Caco-2 (cell line): ENCODE measurements at regions not wholly inside any gene's neighbourhood (a gene's known extent, or its start where the extent isn't known, plus 50 kb on each side); places are given as distances from the start of the nearest gene placed in this dataset.

Experiments
- BruUV-seq: library from RNA; stranded (reverse); fragments of 400-500 nt; replicated peaks from 2 replicates; lab custom pipeline; 2021; lab: Mats Ljungman, UMichigan
- CTCF ChIA-PET: fragments of 300-600 bp; sonication (Branson Sonifier 250); formaldehyde crosslinking; loops from one replicate; lab custom pipeline; 2022; ENCODE audit warnings: antibody characterized with exemption; lab: Charles Lee
- POLR2A ChIA-PET: fragments of 300-600 bp; sonication (Branson Sonifier 250); formaldehyde crosslinking; loops from one replicate; lab custom pipeline; 2022; ENCODE audit warnings: antibody characterized with exemption; lab: Charles Lee
- DNase-seq, 2 experiments: peaks; one replicate each; pipeline versions ENCODE4 v3.0.0 to v3.0.0-alpha.2; 2020 to 2022
- H3K27me3 ChIP-seq: replicated peaks from 2 replicates; pipeline ENCODE4 v1.6.0; 2011; ENCODE audit warnings: low read length; ENCODE audit not compliant: control insufficient read depth, insufficient read depth
- H3K36me3 ChIP-seq: 2 replicates; pipeline ENCODE4 v1.5.1; 2011; ENCODE audit warnings: low read length; ENCODE audit not compliant: control insufficient read depth, insufficient read depth
- H3K4me1 ChIP-seq: fragments of 250-450 bp; sonication (Bioruptor Pico); 2 replicates; pipeline ENCODE4 v1.5.1; 2020; ENCODE audit warnings: mild to moderate bottlenecking
- H3K4me3 ChIP-seq: 2 replicates; pipeline ENCODE4 v1.5.1; 2011; ENCODE audit warnings: low read depth, mild to moderate bottlenecking, control low read depth, low read length
- H3K9me3 ChIP-seq: fragments of 250-450 bp; sonication (Bioruptor Pico); 2 replicates; pipeline ENCODE4 v1.5.1; 2020; ENCODE audit warnings: mild to moderate bottlenecking, moderate library complexity
- H3K27ac Mint-ChIP-seq: one replicate; pipeline ENCODE4 v1.8.0; 2022; ENCODE audit warnings: mixed read lengths; ENCODE audit not compliant: unreplicated experiment
- H3K27me3 Mint-ChIP-seq: one replicate; pipeline ENCODE4 v1.8.0; 2022; ENCODE audit warnings: mixed read lengths; ENCODE audit not compliant: insufficient read depth, unreplicated experiment
- H3K36me3 Mint-ChIP-seq: one replicate; pipeline ENCODE4 v1.8.0; 2022; ENCODE audit warnings: mild to moderate bottlenecking, mixed read lengths; ENCODE audit not compliant: insufficient read depth, unreplicated experiment
- H3K4me1 Mint-ChIP-seq: one replicate; pipeline ENCODE4 v1.8.0; 2022; ENCODE audit warnings: low read depth, mixed read lengths; ENCODE audit not compliant: unreplicated experiment
- H3K4me3 Mint-ChIP-seq: one replicate; pipeline ENCODE4 v1.8.0; 2022; ENCODE audit warnings: mild to moderate bottlenecking, moderate library complexity, mixed read lengths; ENCODE audit not compliant: unreplicated experiment
- H3K9me3 Mint-ChIP-seq: one replicate; pipeline ENCODE4 v1.8.0; 2022; ENCODE audit warnings: mixed read lengths; ENCODE audit not compliant: unreplicated experiment
- intact Hi-C: fragments of 100-400 bp; cut with micrococcal nuclease; formaldehyde crosslinking; loops from one replicate; pipeline ENCODE4 v1.10.0; 2022; ENCODE audit not compliant: unreplicated experiment
- TF ChIP-seq, protein P1 (sequence below), 2 experiments: fragments of 200-600 bp in 1 of 2; IDR thresholded peaks; 1 replicate in 1 of 2; 2 replicates in 1 of 2; pipeline versions ENCODE4 v1.5.1 to v1.8.0; 2011 to 2022; ENCODE audit warnings: antibody characterized with exemption in 1 of 2, control low read depth in 1 of 2, inconsistent platforms in 1 of 2, low read depth in 1 of 2, low read length in 1 of 2, mild to moderate bottlenecking in 1 of 2, moderate library complexity in 1 of 2; ENCODE audit not compliant: insufficient read depth in 1 of 2, severe bottlenecking in 1 of 2, unreplicated experiment in 1 of 2

DNA sequence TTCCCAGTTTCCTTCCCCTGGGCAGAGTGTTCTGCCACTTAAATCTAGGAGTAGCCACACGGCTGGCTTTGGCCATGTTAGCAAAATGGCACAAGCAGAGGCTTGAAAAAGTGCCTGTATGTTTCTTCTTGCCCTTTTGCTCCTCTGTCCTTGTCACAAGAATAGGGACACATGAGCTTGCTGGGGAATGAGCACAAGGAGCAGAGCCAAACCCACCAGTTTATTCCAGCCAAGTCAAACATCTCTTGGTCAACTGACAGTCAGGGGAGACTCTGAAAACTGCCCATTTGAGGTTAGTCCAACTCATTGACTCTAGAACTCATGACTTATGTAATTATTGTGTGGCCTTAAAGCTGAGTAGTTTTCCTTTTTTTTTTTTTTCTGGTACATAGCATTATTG, 739.7 kb upstream of the FZD8 start:
- CTCF ChIA-PET, result no interaction called here
- TF ChIP-seq, protein P1, sequence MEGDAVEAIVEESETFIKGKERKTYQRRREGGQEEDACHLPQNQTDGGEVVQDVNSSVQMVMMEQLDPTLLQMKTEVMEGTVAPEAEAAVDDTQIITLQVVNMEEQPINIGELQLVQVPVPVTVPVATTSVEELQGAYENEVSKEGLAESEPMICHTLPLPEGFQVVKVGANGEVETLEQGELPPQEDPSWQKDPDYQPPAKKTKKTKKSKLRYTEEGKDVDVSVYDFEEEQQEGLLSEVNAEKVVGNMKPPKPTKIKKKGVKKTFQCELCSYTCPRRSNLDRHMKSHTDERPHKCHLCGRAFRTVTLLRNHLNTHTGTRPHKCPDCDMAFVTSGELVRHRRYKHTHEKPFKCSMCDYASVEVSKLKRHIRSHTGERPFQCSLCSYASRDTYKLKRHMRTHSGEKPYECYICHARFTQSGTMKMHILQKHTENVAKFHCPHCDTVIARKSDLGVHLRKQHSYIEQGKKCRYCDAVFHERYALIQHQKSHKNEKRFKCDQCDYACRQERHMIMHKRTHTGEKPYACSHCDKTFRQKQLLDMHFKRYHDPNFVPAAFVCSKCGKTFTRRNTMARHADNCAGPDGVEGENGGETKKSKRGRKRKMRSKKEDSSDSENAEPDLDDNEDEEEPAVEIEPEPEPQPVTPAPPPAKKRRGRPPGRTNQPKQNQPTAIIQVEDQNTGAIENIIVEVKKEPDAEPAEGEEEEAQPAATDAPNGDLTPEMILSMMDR (IDR thresholded peaks at IDR 0.05; ENCODE audit: insufficient read depth in 1 of 2, low read depth in 1 of 2, low read length in 1 of 2, severe bottlenecking in 1 of 2, unreplicated experiment in 1 of 2), result no peak

DNA sequence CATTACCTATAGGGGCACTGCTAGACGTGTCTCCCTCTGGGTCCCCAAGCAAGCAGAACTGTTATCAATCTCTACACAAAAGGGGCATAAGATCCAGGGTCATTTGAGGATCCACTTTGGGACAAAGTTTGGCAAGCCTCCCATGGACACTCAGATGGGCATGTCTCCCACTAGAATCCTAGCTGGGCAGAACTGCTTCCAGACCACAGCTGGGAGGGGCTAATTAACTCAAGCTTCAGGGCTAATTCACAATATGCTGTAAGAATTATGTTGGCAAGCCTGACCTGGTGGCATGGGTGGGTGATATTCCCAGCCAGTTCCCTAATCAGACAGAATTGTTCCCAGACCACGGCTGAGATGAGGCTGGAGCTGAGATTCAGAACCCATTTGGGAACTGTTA, 738.4 kb upstream of the FZD8 start:
- peaks cover 9% of the 10 kb centered on the region for H3K9me3 Mint-ChIP-seq
- H3K9me3 ChIP-seq, result no peaks in the 10 kb centered on the region; the same call in 1 of the 2 replicates
- H3K4me1 Mint-ChIP-seq, result no peaks in the 10 kb centered on the region
- POLR2A ChIA-PET, result no interaction called here
- no peaks in the 10 kb centered on the region for H3K27me3 ChIP-seq
- intact Hi-C loops, result no loop called here
- BruUV-seq, result no TSS peak
- no peak overlapping the region for H3K27ac Mint-ChIP-seq
- no peaks in the 10 kb centered on the region for H3K36me3 Mint-ChIP-seq
- no peaks in the 10 kb centered on the region for H3K36me3 ChIP-seq
- TF ChIP-seq, protein P1 (IDR thresholded peaks at IDR 0.05; ENCODE audit: insufficient read depth in 1 of 2, low read depth in 1 of 2, low read length in 1 of 2, severe bottlenecking in 1 of 2, unreplicated experiment in 1 of 2), result no peak
- H3K4me1 ChIP-seq, result no peaks in the 10 kb centered on the region
- H3K4me3 Mint-ChIP-seq, result no peak overlapping the region
- no peak for DNase-seq
- H3K27me3 Mint-ChIP-seq, result peaks cover 7% of the 10 kb centered on the region
- H3K4me3 ChIP-seq, result no peak overlapping the region
- CTCF ChIA-PET, result no interaction called here

More for the DNA sequence above, 739.7 kb upstream of the FZD8 start:
- Histone ChIP-seq H3K4me3 (no peak overlapping the region), H3K27me3 (no peaks in the 10 kb centered on the region), H3K36me3 (no peaks in the 10 kb centered on the region), H3K9me3 (no peaks in the 10 kb centered on the region; the same call in 1 of the 2 replicates), H3K4me1 (no peaks in the 10 kb centered on the region)
- Mint-ChIP-seq H3K27ac (no peak overlapping the region), H3K4me3 (no peak overlapping the region), H3K36me3 (no peaks in the 10 kb centered on the region), H3K9me3 (peaks cover 9% of the 10 kb centered on the region), H3K4me1 (no peaks in the 10 kb centered on the region), H3K27me3 (peaks cover 3% of the 10 kb centered on the region)
- DNase-seq, result no peak
- no TSS peak for BruUV-seq
- POLR2A ChIA-PET, result no interaction called here
- intact Hi-C loops, result no loop called here

GRCh38 chr10:36375107-36375506, 733.0 kb upstream of the FZD8 start:
- H3K36me3 ChIP-seq, result no peaks in the 10 kb centered on the region
- intact Hi-C loops, result no loop called here
- H3K27ac Mint-ChIP-seq, result no peak overlapping the region

More at GRCh38 chr10:36375107-36375506, 733.0 kb upstream of the FZD8 start:
- no TSS peak for BruUV-seq
- CTCF ChIA-PET, result no interaction called here
- Mint-ChIP-seq H3K9me3 (no peaks in the 10 kb centered on the region), H3K4me3 (no peak overlapping the region), H3K4me1 (no peaks in the 10 kb centered on the region), H3K36me3 (no peaks in the 10 kb centered on the region), H3K27me3 (peaks cover 13% of the 10 kb centered on the region)
- H3K9me3 ChIP-seq, result no peaks in the 10 kb centered on the region
- no peaks in the 10 kb centered on the region for H3K4me1 ChIP-seq
- TF ChIP-seq, protein P1 (IDR thresholded peaks at IDR 0.05; ENCODE audit: insufficient read depth in 1 of 2, low read depth in 1 of 2, low read length in 1 of 2, severe bottlenecking in 1 of 2, unreplicated experiment in 1 of 2), result no peak
- no peaks in the 10 kb centered on the region for H3K27me3 ChIP-seq
- no peak for DNase-seq
- H3K4me3 ChIP-seq, result no peak overlapping the region
- POLR2A ChIA-PET, result no interaction called here
